Neural progenitor cell (in vitro differentiated cells): ENCODE measurements at regions not wholly inside any gene's neighbourhood (a gene's known extent, or its start where the extent isn't known, plus 50 kb on each side); places are given as distances from the start of the nearest gene placed in this dataset.

Source experiments
- DNase-seq: peaks from one replicate; pipeline ENCODE4 v3.0.0-alpha.2; 2016; ENCODE audit warnings: low spot score
- H2AFZ ChIP-seq: fragments of 200-600 bp; sonication (generic); replicated peaks from 2 replicates; pipeline ENCODE4 v1.6.1; 2016; ENCODE audit warnings: antibody characterized with exemption
- H3F3A ChIP-seq: fragments of 200-600 bp; sonication (generic); 2 replicates; pipeline ENCODE4 v1.6.1; 2016; ENCODE audit warnings: antibody characterized with exemption, low read depth
- H3K27ac ChIP-seq: fragments of 200-600 bp; sonication (generic); 2 replicates; pipeline ENCODE4 v1.5.1; 2016; ENCODE audit warnings: mild to moderate bottlenecking
- H3K27me3 ChIP-seq: fragments of 200-600 bp; sonication (generic); 2 replicates; pipeline ENCODE4 v1.6.1; 2016; ENCODE audit warnings: mild to moderate bottlenecking, moderate library complexity
- H3K36me3 ChIP-seq: fragments of 200-600 bp; sonication (generic); 2 replicates; pipeline ENCODE4 v1.5.1; 2016
- H3K4me1 ChIP-seq: fragments of 200-600 bp; sonication (generic); 2 replicates; pipeline ENCODE4 v1.6.1; 2016; ENCODE audit warnings: mixed run types
- H3K4me2 ChIP-seq: fragments of 200-600 bp; sonication (generic); 2 replicates; pipeline ENCODE4 v1.6.1; 2016
- H3K4me3 ChIP-seq: fragments of 200-600 bp; sonication (generic); 2 replicates; pipeline ENCODE4 v1.5.1; 2016
- H3K79me2 ChIP-seq: fragments of 200-600 bp; sonication (generic); 2 replicates; pipeline ENCODE4 v1.6.1; 2016; ENCODE audit warnings: low read depth
- H3K9ac ChIP-seq: fragments of 200-600 bp; sonication (generic); 2 replicates; pipeline ENCODE4 v1.6.1; 2016
- H3K9me3 ChIP-seq: fragments of 200-600 bp; sonication (generic); 2 replicates; pipeline ENCODE4 v1.5.1; 2016; ENCODE audit warnings: low read depth
- H4K20me1 ChIP-seq: fragments of 200-600 bp; sonication (generic); 2 replicates; pipeline ENCODE4 v1.6.1; 2016; ENCODE audit warnings: low read depth
- H3K27ac Mint-ChIP-seq: 3 replicates; pipeline ENCODE4 v1.8.0; 2021; ENCODE audit warnings: mixed read lengths
- H3K27me3 Mint-ChIP-seq: 2 replicates; pipeline ENCODE4 v1.8.0; 2022; ENCODE audit warnings: low read depth, mild to moderate bottlenecking, inconsistent platforms, moderate library complexity, mixed read lengths; ENCODE audit not compliant: insufficient read depth
- H3K36me3 Mint-ChIP-seq: 3 replicates; pipeline ENCODE4 v1.8.0; 2021; ENCODE audit warnings: mixed read lengths
- H3K4me1 Mint-ChIP-seq: 3 replicates; pipeline ENCODE4 v1.8.0; 2021; ENCODE audit warnings: mixed read lengths
- H3K4me3 Mint-ChIP-seq: 3 replicates; pipeline ENCODE4 v1.8.0; 2021; ENCODE audit warnings: mild to moderate bottlenecking, moderate library complexity, mixed read lengths
- H3K9me3 Mint-ChIP-seq: 3 replicates; pipeline ENCODE4 v1.8.0; 2020; ENCODE audit warnings: mixed read lengths
- CTCF ChIP-seq: fragments of 200-600 bp; sonication (generic); IDR thresholded peaks from 2 replicates; pipeline ENCODE4 v1.5.1; 2017; ENCODE audit warnings: antibody characterized with exemption, mild to moderate bottlenecking
- EZH2 ChIP-seq: fragments of 200-600 bp; sonication (generic); IDR thresholded peaks from 2 replicates; pipeline ENCODE4 v1.6.1; 2017; ENCODE audit warnings: antibody characterized with exemption, mild to moderate bottlenecking, moderate library complexity
- EZH2phosphoT487 ChIP-seq: fragments of 200-600 bp; sonication (generic); IDR thresholded peaks from 2 replicates; pipeline ENCODE4 v1.6.1; 2017; ENCODE audit warnings: antibody characterized with exemption

- Histone ChIP-seq H3K4me2 (no peak overlapping the region), H3F3A (no peaks in the 10 kb centered on the region), H3K27me3 (no peaks in the 10 kb centered on the region), H3K4me3 (no peak overlapping the region), H3K9ac (no peak overlapping the region), H4K20me1 (no peaks in the 10 kb centered on the region), H3K4me1 (peaks cover 13% of the 10 kb centered on the region), H2AFZ (no peak overlapping the region), H3K36me3 (no peaks in the 10 kb centered on the region), H3K9me3 (no peaks in the 10 kb centered on the region), H3K27ac (no peak overlapping the region), H3K79me2 (no peaks in the 10 kb centered on the region)
- Mint-ChIP-seq H3K9me3 (no peaks in the 10 kb centered on the region), H3K4me3 (no peak overlapping the region), H3K27ac (no peak overlapping the region), H3K27me3 (no peaks in the 10 kb centered on the region), H3K36me3 (no peaks in the 10 kb centered on the region), H3K4me1 (peaks cover 16% of the 10 kb centered on the region)
- TF ChIP-seq CTCF: no peak
- no peak for TF ChIP-seq EZH2phosphoT487
- DNase-seq: no peak
Observed at GRCh38 chr3:117485841-117486240, 776.3 kb downstream of the TUSC7 start.

- no peak overlapping the region for H3K9ac ChIP-seq
- no peaks in the 10 kb centered on the region for H4K20me1 ChIP-seq
- Mint-ChIP-seq H3K4me1 (peaks cover 9% of the 10 kb centered on the region), H3K27ac (peak overlapping the region; percentile 47), H3K27me3 (no peaks in the 10 kb centered on the region), H3K4me3 (no peak overlapping the region), H3K36me3 (no peaks in the 10 kb centered on the region), H3K9me3 (no peaks in the 10 kb centered on the region)
- H2AFZ ChIP-seq: peak overlapping the region; percentile 51
- no peaks in the 10 kb centered on the region for H3K36me3 ChIP-seq
- no peak overlapping the region for H3K4me2 ChIP-seq
- H3K27ac ChIP-seq: no peak overlapping the region
- peak; percentile 35 for DNase-seq
- H3K4me3 ChIP-seq: no peak overlapping the region
- H3K79me2 ChIP-seq: no peaks in the 10 kb centered on the region
- no peaks in the 10 kb centered on the region for H3K9me3 ChIP-seq
- TF ChIP-seq EZH2 (no peak), EZH2phosphoT487 (no peak), CTCF (no peak)
- no peaks in the 10 kb centered on the region for H3F3A ChIP-seq
- H3K27me3 ChIP-seq: no peaks in the 10 kb centered on the region
- H3K4me1 ChIP-seq: peaks cover 10% of the 10 kb centered on the region
Observed at GRCh38 chr3:117486719-117487716, 777.4 kb downstream of the TUSC7 start.

- Mint-ChIP-seq H3K9me3 (no peaks in the 10 kb centered on the region), H3K4me1 (peaks cover 9% of the 10 kb centered on the region), H3K27me3 (peaks cover 2% of the 10 kb centered on the region), H3K4me3 (no peak overlapping the region), H3K27ac (no peak overlapping the region), H3K36me3 (no peaks in the 10 kb centered on the region)
- H3K79me2 ChIP-seq: no peaks in the 10 kb centered on the region
- H3K4me1 ChIP-seq: peaks cover 10% of the 10 kb centered on the region
- no peak for DNase-seq
- no peaks in the 10 kb centered on the region for H3K27me3 ChIP-seq
- no peak overlapping the region for H3K9ac ChIP-seq
- H3K9me3 ChIP-seq: no peaks in the 10 kb centered on the region
- no peak overlapping the region for H2AFZ ChIP-seq
- H3K4me2 ChIP-seq: no peak overlapping the region
- H3K27ac ChIP-seq: no peak overlapping the region
- no peak overlapping the region for H3K4me3 ChIP-seq
- no peaks in the 10 kb centered on the region for H3K36me3 ChIP-seq
- H4K20me1 ChIP-seq: no peaks in the 10 kb centered on the region
- H3F3A ChIP-seq: no peaks in the 10 kb centered on the region
- TF ChIP-seq EZH2 (no peak), CTCF (no peak), EZH2phosphoT487 (no peak)
Observed at GRCh38 chr3:117488983-117489382, 779.4 kb downstream of the TUSC7 start.
